Thyroid gland (tissue), 4 donors: ENCODE measurements at regions not wholly inside any gene's neighbourhood (a gene's known extent, or its start where the extent isn't known, plus 50 kb on each side); places are given as distances from the start of the nearest gene placed in this dataset.
"Not testable (repeated sequence)": the region's sequence is repeated elsewhere in the genome, so short reads cannot be mapped to it uniquely, and the experiment has no call there.

Source experiments
- DNase-seq, 2 donors: peaks; one replicate each; pipeline ENCODE4 v3.0.0-alpha.2; 2019
- H3K27ac ChIP-seq, 3 donors: fragments of 200-600 bp; sonication (generic); 1 replicate in 2 of 3; 2 replicates in 1 of 3; pipeline ENCODE4 v1.5.1; 2016 to 2019; ENCODE audit warnings: mild to moderate bottlenecking in 1 of 3, moderate library complexity in 1 of 3
- H3K27me3 ChIP-seq: fragments of 200-600 bp; sonication (generic); one replicate; pipeline ENCODE4 v1.5.1; 2019
- H3K36me3 ChIP-seq, 2 donors: fragments of 200-600 bp; sonication (generic); one replicate each; pipeline ENCODE4 v1.5.1; 2016 to 2019
- H3K4me1 ChIP-seq, 2 donors: fragments of 200-600 bp; sonication (generic); one replicate each; pipeline ENCODE4 v1.5.1; 2017 to 2019
- H3K4me3 ChIP-seq, 3 donors: fragments of 200-600 bp; sonication (generic); replicated peaks in 1 of 3; 1 replicate in 2 of 3; 2 replicates in 1 of 3; pipeline ENCODE4 v1.5.1; 2016; ENCODE audit warnings: mild to moderate bottlenecking in 1 of 3
- H3K9me3 ChIP-seq: fragments of 200-600 bp; sonication (generic); one replicate; pipeline ENCODE4 v1.5.1; 2017
- POLR2A ChIP-seq, 2 donors: fragments of 450-650 bp; IDR thresholded peaks; one replicate each; pipeline ENCODE4 v1.6.1; 2017; ENCODE audit warnings: antibody characterized with exemption in 2 of 2, mild to moderate bottlenecking in 2 of 2, moderate library complexity in 1 of 2
- WGBS, 2 donors: methylation state at CpG; one replicate each; pipeline ENCODE4 v1.1.5; 2017; 5-methylcytosine and 5-hydroxymethylcytosine counted together
- intact Hi-C: fragments of 100-400 bp; cut with DNase I; formaldehyde crosslinking; loops from one replicate; pipeline ENCODE4 v1.15.1; 2023
- TF ChIP-seq, protein P1 (sequence below), 6 experiments: fragments of 200-600 bp in 3 of 6; fragments of 450-650 bp in 3 of 6; sonication (generic) in 3 of 6; IDR thresholded peaks; one replicate each; pipeline ENCODE4 v1.5.1; 2016 to 2019; ENCODE audit warnings: antibody characterized with exemption in 6 of 6, mild to moderate bottlenecking in 2 of 6, inconsistent platforms in 1 of 6, moderate library complexity in 1 of 6

DNA sequence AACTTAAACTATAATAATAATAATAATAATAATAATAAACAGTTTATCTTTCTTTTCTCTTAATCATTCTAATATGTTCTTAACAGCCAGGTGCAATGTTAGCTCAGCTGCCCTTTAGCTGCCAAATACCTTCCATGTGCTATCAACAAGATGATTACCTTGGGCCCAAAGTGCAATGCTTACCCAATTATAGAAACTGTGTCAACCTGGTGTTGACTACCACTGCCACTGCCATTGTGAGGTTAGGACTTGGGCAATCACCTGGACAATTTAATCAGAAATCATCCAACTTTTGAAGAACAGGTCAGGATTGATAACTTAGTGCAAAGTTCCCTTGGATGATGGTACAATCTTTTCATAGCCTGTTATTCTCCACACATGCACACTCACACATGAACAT is 371.8 kb upstream of the SALL1 start:
- Histone ChIP-seq H3K27me3 (no peaks in the 10 kb centered on the region), H3K4me3 (no peak overlapping the region), H3K27ac (peak overlapping the region in 1 of 3 donors; percentile 55), H3K36me3 (no peaks in the 10 kb centered on the region), H3K9me3 (no peaks in the 10 kb centered on the region), H3K4me1 (peaks cover 10 to 22% of the 10 kb centered on the region in 2 donors)
- TF ChIP-seq POLR2A (IDR thresholded peaks at IDR 0.05) = no peak
- TF ChIP-seq, protein P1, sequence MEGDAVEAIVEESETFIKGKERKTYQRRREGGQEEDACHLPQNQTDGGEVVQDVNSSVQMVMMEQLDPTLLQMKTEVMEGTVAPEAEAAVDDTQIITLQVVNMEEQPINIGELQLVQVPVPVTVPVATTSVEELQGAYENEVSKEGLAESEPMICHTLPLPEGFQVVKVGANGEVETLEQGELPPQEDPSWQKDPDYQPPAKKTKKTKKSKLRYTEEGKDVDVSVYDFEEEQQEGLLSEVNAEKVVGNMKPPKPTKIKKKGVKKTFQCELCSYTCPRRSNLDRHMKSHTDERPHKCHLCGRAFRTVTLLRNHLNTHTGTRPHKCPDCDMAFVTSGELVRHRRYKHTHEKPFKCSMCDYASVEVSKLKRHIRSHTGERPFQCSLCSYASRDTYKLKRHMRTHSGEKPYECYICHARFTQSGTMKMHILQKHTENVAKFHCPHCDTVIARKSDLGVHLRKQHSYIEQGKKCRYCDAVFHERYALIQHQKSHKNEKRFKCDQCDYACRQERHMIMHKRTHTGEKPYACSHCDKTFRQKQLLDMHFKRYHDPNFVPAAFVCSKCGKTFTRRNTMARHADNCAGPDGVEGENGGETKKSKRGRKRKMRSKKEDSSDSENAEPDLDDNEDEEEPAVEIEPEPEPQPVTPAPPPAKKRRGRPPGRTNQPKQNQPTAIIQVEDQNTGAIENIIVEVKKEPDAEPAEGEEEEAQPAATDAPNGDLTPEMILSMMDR (IDR thresholded peaks at IDR 0.05) = no peak
- intact Hi-C loops = no loop called here
- no peak for DNase-seq

DNA sequence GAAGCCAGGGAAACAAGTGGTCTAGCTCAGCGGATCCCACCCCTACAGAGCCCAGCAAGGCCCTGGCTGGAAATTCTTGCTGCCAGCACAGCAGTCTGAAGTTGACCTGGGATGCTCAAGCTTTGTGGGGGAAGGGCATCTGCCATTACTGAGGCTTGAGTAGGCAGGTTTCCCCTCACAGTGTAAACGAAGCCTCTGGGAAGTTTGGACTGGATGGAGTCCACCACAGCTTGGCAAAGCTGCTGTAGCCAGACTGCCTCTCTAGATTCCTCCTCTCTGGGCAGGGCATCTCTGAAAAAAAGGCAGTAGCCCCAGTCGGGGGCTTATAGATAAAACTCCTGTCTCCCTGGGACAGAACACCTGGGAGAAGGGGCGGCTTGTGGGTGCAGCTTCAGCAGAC is 365.9 kb upstream of the SALL1 start:
- H3K27me3 ChIP-seq, H3K27ac ChIP-seq, H3K4me1 ChIP-seq, H3K36me3 ChIP-seq, H3K4me3 ChIP-seq, intact Hi-C loops, H3K9me3 ChIP-seq: not testable (repeated sequence)
- DNase-seq = peak; percentile 41 to 42
- 37 to 50% methylated on average over 2 to 3 of the region's 4 CpGs for WGBS, 2 donors

DNA sequence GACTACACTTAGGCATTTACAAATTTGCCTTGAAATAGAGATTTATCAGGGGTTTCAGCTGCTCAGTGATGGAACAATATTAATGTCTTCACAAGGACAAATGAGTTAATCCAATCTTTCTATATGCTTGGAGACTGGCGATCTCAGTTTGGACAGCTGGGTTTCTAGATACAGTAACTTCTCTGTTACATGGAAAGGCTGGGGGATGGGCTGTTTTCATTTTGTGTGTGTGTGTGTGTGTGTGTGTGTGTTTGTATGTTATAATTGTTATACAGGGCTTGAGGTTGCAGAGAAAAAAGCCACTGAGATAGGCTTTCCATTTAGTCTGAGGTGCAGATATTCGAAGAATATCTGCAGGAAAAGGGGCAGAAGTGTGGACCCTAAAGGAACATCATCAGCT is 359.3 kb upstream of the SALL1 start:
- H3K36me3 ChIP-seq = no peaks in the 10 kb centered on the region
- TF ChIP-seq, protein P1 (IDR thresholded peaks at IDR 0.05) = no peak
- no peak overlapping the region for H3K27ac ChIP-seq
- intact Hi-C loops = no loop called here
- no peak overlapping the region for H3K4me3 ChIP-seq
- 89 to 97% methylated on average over 2 of the region's 2 CpGs for WGBS, 2 donors
- no peaks in the 10 kb centered on the region for H3K4me1 ChIP-seq
- H3K9me3 ChIP-seq = no peaks in the 10 kb centered on the region
- DNase-seq = no peak
- no peaks in the 10 kb centered on the region for H3K27me3 ChIP-seq

DNA sequence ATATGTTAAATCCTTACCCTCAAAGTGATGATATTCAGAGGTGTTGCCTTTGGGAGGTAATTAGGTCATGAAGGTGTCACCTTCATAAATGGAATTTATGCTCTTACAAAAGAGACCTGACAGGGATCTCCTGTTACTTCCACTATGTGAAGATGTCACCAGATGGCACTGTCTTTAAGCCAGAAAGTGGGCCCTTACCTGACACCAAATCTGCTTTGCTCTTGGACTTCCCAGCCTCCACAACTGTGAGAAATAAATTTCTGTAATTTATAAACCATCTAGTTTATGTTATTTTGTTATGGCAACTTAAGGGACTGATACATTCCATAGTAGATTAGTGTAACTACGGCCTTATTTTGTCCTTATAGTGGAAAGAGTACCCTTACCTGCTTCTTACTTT is 358.3 kb upstream of the SALL1 start:
- H3K4me1 ChIP-seq = no peaks in the 10 kb centered on the region
- no peak for DNase-seq
- no peak for TF ChIP-seq POLR2A (IDR thresholded peaks at IDR 0.05)
- TF ChIP-seq, protein P1 (IDR thresholded peaks at IDR 0.05) = no peak
- WGBS, 2 donors = 91% methylated on average over 1 of the region's 1 CpG
- no peaks in the 10 kb centered on the region for H3K9me3 ChIP-seq
- intact Hi-C loops = no loop called here
- H3K27ac ChIP-seq = no peak overlapping the region
- no peaks in the 10 kb centered on the region for H3K36me3 ChIP-seq
- no peaks in the 10 kb centered on the region for H3K27me3 ChIP-seq
- no peak overlapping the region for H3K4me3 ChIP-seq

DNA sequence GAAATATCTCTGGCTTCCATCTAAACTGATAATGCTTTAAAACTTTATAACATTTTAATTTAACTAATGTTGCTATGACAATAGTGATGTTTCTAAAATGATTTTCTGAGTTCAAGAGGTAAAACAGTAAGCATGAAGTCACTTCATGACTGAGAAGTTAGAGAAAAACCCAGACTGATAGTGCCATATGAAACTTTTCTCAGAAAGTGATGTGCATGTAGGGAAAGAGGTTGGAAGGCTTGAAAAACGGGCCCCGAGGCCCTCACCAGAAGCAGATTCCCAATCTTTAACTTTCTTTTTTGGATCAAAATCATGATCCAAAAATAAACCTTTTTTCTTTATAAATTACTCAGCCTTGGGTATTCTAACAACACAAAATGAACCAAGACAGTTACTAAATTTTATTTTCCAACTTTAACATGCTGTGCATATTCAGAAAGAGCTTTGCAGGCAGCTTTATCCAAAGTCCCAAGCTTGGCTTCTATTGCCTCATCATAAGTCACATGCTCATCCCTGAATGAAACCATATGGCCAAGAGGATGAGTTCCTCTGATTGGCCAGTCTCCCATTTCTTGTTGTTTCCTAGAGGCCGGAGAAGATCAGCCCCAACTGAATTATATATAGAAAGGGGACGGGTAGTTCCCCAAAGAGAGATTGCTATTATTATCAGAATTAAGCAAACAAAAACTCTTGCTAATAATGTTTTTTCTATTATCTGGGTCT is 357.6 kb upstream of the SALL1 start:
- WGBS, 2 donors = 77 to 79% methylated on average over 4 of the region's 4 CpGs
- no peak overlapping the region for H3K4me3 ChIP-seq
- H3K9me3 ChIP-seq = no peaks in the 10 kb centered on the region
- H3K4me1 ChIP-seq = no peaks in the 10 kb centered on the region
- no peaks in the 10 kb centered on the region for H3K36me3 ChIP-seq
- DNase-seq = no peak
- TF ChIP-seq, protein P1 (IDR thresholded peaks at IDR 0.05) = no peak
- TF ChIP-seq POLR2A (IDR thresholded peaks at IDR 0.05) = no peak
- no peaks in the 10 kb centered on the region for H3K27me3 ChIP-seq
- H3K27ac ChIP-seq = no peak overlapping the region
- intact Hi-C loops = no loop called here
